ENCODE measurements at regions not wholly inside any gene's neighbourhood (a gene's known extent, or its start where the extent isn't known, plus 50 kb on each side); places are given as distances from the start of the nearest gene placed in this dataset.

GRCh38 chr13:30071969-30072817 lies 221.8 kb upstream of the UBL3 start:
- ATAC-seq (no peak), DNase-seq (ENCODE audit: low read depth in 1 of 2, low spot score in 1 of 2) (peak in 1 of 2 experiments; percentile 4), FAIRE-seq (no peak)
- ChIA-PET POLR2A (no interaction called here), CTCF (no interaction called here)
- Histone ChIP-seq H3K4me1 (no peaks in the 10 kb centered on the region), H3K27ac (no peak overlapping the region; a peak in 1 of 6 replicates), H3K9me3 (no peaks in the 10 kb centered on the region), H3K4me2 (no peak overlapping the region), H3K4me3 (no peak overlapping the region)
- TF ChIP-seq FOXS1 (CRISPR knock-in tag; IDR thresholded peaks at IDR 0.05) (no peak), EP300 (IDR thresholded peaks at IDR 0.05) (no peak), BCL3 (IDR thresholded peaks at IDR 0.05) (no peak), RARB (CRISPR knock-in tag; IDR thresholded peaks at IDR 0.05) (no peak), ZFP36 (IDR thresholded peaks at IDR 0.05; ENCODE audit: borderline replicate concordance, partially characterized antibody) (no peak), CHD2 (IDR thresholded peaks at IDR 0.05; ENCODE audit: low read length, partially characterized antibody) (no peak), HOXB5 (CRISPR knock-in tag; IDR thresholded peaks at IDR 0.05) (no peak), BHLHE40 (IDR thresholded peaks at IDR 0.05; ENCODE audit: low read depth, low read length) (no peak), MAX (IDR thresholded peaks at IDR 0.05) (no peak), HES2 (IDR thresholded peaks at IDR 0.05) (no peak), RCOR1 (IDR thresholded peaks at IDR 0.05; ENCODE audit: low read depth, low read length) (no peak), TFCP2L1 (CRISPR knock-in tag; IDR thresholded peaks at IDR 0.05) (no peak), MYC (IDR thresholded peaks at IDR 0.05; ENCODE audit: borderline replicate concordance, low read length) (no peak), ZSCAN20 (CRISPR knock-in tag; IDR thresholded peaks at IDR 0.05) (no peak), CBX8 (IDR thresholded peaks at IDR 0.05) (no peak), JUNB (IDR thresholded peaks at IDR 0.05) (no peak)
- 75% methylated on average over 10 of the region's 10 CpGs for WGBS (ENCODE audit: missing lambda C conversion rate)

GRCh38 chr13:30065181-30065580 lies 214.8 kb upstream of the UBL3 start:
- FAIRE-seq (no peak), DNase-seq (ENCODE audit: low read depth in 1 of 2, low spot score in 1 of 2) (no peak), ATAC-seq (no peak)
- WGBS (ENCODE audit: missing lambda C conversion rate), result 74% methylated on average over 4 of the region's 4 CpGs
- Histone ChIP-seq H3K4me3 (no peak overlapping the region), H3K27ac (no peak overlapping the region), H3K4me1 (no peaks in the 10 kb centered on the region), H3K9me3 (no peaks in the 10 kb centered on the region), H3K4me2 (no peak overlapping the region)
- POLR2A ChIA-PET, result no interaction called here
- CTCF ChIA-PET, result no interaction called here
- TF ChIP-seq EHMT2 (IDR thresholded peaks at IDR 0.05; ENCODE audit: low read depth) (no peak), PHF8 (IDR thresholded peaks at IDR 0.05; ENCODE audit: borderline replicate concordance, low read depth) (no peak), CHD4 (IDR thresholded peaks at IDR 0.05; ENCODE audit: borderline replicate concordance) (no peak), ZFP36 (IDR thresholded peaks at IDR 0.05; ENCODE audit: borderline replicate concordance, partially characterized antibody) (no peak), EP300 (IDR thresholded peaks at IDR 0.05) (no peak), ZSCAN20 (CRISPR knock-in tag; IDR thresholded peaks at IDR 0.05) (no peak), BCL3 (IDR thresholded peaks at IDR 0.05) (no peak), ATOH8 (CRISPR knock-in tag; IDR thresholded peaks at IDR 0.05; ENCODE audit: low read depth) (no peak), ESRRA (IDR thresholded peaks at IDR 0.05; ENCODE audit: borderline replicate concordance, low read length) (no peak), RAD21 (conservative IDR thresholded peaks at IDR 0.05 in 1 of 2, IDR thresholded peaks at IDR 0.05 in 1 of 2) (no peak), BHLHE40 (IDR thresholded peaks at IDR 0.05; ENCODE audit: low read depth, low read length) (no peak), ELK1 (IDR thresholded peaks at IDR 0.05; ENCODE audit: low read depth, low read length) (no peak), RFX5 (IDR thresholded peaks at IDR 0.05) (no peak), USF2 (IDR thresholded peaks at IDR 0.05) (no peak), CEBPB (IDR thresholded peaks at IDR 0.05) (no peak), KDM1A (IDR thresholded peaks at IDR 0.05; ENCODE audit: low read depth) (no peak), NR3C1 (IDR thresholded peaks at IDR 0.05) (no peak), FOXS1 (CRISPR knock-in tag; IDR thresholded peaks at IDR 0.05) (no peak)

All from A549 (cell line).